ENCODE measurements at regions not wholly inside any gene's neighbourhood (a gene's known extent, or its start where the extent isn't known, plus 50 kb on each side); places are given as distances from the start of the nearest gene placed in this dataset.

DNA sequence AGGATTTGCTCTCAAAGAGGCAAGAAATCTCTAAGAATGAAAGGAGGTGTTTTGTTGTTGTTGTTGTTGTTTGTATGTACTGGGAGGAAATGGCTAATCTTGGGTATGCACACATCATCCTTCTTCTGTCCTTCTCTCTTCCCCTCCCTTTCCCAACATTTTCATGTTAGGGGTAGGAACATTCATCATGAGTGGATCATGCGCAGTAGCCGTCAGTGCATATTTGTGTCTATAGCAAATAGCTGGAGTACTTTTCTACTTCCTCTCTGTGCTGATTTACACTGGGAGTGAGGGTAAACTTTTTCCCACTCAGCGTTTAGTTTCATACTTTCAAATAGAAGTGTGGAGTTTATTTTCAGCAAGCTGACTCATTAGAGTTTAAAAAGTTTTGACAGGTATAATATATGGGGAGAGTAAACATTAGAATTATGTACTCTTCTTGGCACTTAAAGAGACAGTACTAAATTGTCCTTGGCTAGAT is 80.5 kb upstream of the PRKG1 start:
- TF ChIP-seq, protein P1, sequence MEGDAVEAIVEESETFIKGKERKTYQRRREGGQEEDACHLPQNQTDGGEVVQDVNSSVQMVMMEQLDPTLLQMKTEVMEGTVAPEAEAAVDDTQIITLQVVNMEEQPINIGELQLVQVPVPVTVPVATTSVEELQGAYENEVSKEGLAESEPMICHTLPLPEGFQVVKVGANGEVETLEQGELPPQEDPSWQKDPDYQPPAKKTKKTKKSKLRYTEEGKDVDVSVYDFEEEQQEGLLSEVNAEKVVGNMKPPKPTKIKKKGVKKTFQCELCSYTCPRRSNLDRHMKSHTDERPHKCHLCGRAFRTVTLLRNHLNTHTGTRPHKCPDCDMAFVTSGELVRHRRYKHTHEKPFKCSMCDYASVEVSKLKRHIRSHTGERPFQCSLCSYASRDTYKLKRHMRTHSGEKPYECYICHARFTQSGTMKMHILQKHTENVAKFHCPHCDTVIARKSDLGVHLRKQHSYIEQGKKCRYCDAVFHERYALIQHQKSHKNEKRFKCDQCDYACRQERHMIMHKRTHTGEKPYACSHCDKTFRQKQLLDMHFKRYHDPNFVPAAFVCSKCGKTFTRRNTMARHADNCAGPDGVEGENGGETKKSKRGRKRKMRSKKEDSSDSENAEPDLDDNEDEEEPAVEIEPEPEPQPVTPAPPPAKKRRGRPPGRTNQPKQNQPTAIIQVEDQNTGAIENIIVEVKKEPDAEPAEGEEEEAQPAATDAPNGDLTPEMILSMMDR (IDR thresholded peaks at IDR 0.05) = no peak
- TF ChIP-seq, protein P2, sequence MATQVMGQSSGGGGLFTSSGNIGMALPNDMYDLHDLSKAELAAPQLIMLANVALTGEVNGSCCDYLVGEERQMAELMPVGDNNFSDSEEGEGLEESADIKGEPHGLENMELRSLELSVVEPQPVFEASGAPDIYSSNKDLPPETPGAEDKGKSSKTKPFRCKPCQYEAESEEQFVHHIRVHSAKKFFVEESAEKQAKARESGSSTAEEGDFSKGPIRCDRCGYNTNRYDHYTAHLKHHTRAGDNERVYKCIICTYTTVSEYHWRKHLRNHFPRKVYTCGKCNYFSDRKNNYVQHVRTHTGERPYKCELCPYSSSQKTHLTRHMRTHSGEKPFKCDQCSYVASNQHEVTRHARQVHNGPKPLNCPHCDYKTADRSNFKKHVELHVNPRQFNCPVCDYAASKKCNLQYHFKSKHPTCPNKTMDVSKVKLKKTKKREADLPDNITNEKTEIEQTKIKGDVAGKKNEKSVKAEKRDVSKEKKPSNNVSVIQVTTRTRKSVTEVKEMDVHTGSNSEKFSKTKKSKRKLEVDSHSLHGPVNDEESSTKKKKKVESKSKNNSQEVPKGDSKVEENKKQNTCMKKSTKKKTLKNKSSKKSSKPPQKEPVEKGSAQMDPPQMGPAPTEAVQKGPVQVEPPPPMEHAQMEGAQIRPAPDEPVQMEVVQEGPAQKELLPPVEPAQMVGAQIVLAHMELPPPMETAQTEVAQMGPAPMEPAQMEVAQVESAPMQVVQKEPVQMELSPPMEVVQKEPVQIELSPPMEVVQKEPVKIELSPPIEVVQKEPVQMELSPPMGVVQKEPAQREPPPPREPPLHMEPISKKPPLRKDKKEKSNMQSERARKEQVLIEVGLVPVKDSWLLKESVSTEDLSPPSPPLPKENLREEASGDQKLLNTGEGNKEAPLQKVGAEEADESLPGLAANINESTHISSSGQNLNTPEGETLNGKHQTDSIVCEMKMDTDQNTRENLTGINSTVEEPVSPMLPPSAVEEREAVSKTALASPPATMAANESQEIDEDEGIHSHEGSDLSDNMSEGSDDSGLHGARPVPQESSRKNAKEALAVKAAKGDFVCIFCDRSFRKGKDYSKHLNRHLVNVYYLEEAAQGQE (IDR thresholded peaks at IDR 0.05; ENCODE audit: insufficient read depth in 1 of 2, low read depth in 2 of 2, low read length in 1 of 2) = no peak
